ENCODE measurements at regions not wholly inside any gene's neighbourhood (a gene's known extent, or its start where the extent isn't known, plus 50 kb on each side); places are given as distances from the start of the nearest gene placed in this dataset.
"Not testable (repeated sequence)": the region's sequence is repeated elsewhere in the genome, so short reads cannot be mapped to it uniquely, and the experiment has no call there.

- TF ChIP-seq CTCF (IDR thresholded peaks at IDR 0.05; ENCODE audit: low read depth, low read length, missing control alignments) = no peak
- H3K4me3 ChIP-seq (ENCODE audit: low read depth, low read length) = no peak overlapping the region
- in situ Hi-C loops (cut with HindIII; ENCODE audit: low pct_ligation_motif_present, low sequenced_read_pairs) = no loop called here
- no peak overlapping the region for H3K27ac ChIP-seq
- H3K27me3 ChIP-seq (replicated peaks) = no peaks in the 10 kb centered on the region
- DNase-seq = no peak
- no peaks in the 10 kb centered on the region for H3K36me3 ChIP-seq (replicated peaks)
Measured at GRCh38 chr2:44071454-44072046, 75.8 kb upstream of the LRPPRC start.

GRCh38 chr2:44073667-44074066 lies 77.9 kb upstream of the LRPPRC start:
- H3K4me3 ChIP-seq (ENCODE audit: low read depth, low read length); DNase-seq; H3K27ac ChIP-seq; in situ Hi-C loops (cut with HindIII; ENCODE audit: low pct_ligation_motif_present, low sequenced_read_pairs); H3K27me3 ChIP-seq (replicated peaks); H3K36me3 ChIP-seq (replicated peaks): not testable (repeated sequence)

GRCh38 chr2:44074795-44075194 lies 79.0 kb upstream of the LRPPRC start:
- H3K4me3 ChIP-seq (ENCODE audit: low read depth, low read length); H3K36me3 ChIP-seq (replicated peaks); H3K27me3 ChIP-seq (replicated peaks); DNase-seq; in situ Hi-C loops (cut with HindIII; ENCODE audit: low pct_ligation_motif_present, low sequenced_read_pairs); H3K27ac ChIP-seq: not testable (repeated sequence)

- in situ Hi-C loops (cut with HindIII; ENCODE audit: low pct_ligation_motif_present, low sequenced_read_pairs) = no loop called here
- Histone ChIP-seq H3K27me3 (replicated peaks) (no peaks in the 10 kb centered on the region), H3K36me3 (replicated peaks) (no peaks in the 10 kb centered on the region), H3K4me3 (ENCODE audit: low read depth, low read length) (no peak overlapping the region), H3K27ac (no peak overlapping the region)
- no peak for DNase-seq
- no peak for TF ChIP-seq CTCF (IDR thresholded peaks at IDR 0.05; ENCODE audit: low read depth, low read length, missing control alignments)
Measured at GRCh38 chr2:44075541-44075940, 79.8 kb upstream of the LRPPRC start.

GRCh38 chr2:44077942-44078511 lies 82.2 kb upstream of the LRPPRC start:
- in situ Hi-C loops (cut with HindIII; ENCODE audit: low pct_ligation_motif_present, low sequenced_read_pairs) = no loop called here
- no peak for TF ChIP-seq CTCF (IDR thresholded peaks at IDR 0.05; ENCODE audit: low read depth, low read length, missing control alignments)
- no peak overlapping the region for H3K4me3 ChIP-seq (ENCODE audit: low read depth, low read length)

GRCh38 chr2:44079686-44080085 lies 83.9 kb upstream of the LRPPRC start:
- no peak overlapping the region for H3K4me3 ChIP-seq (ENCODE audit: low read depth, low read length)
- no peaks in the 10 kb centered on the region for H3K27me3 ChIP-seq (replicated peaks)
- in situ Hi-C loops (cut with HindIII; ENCODE audit: low pct_ligation_motif_present, low sequenced_read_pairs) = no loop called here
- H3K36me3 ChIP-seq (replicated peaks) = no peaks in the 10 kb centered on the region
- TF ChIP-seq CTCF (IDR thresholded peaks at IDR 0.05; ENCODE audit: low read depth, low read length, missing control alignments) = no peak
- no peak for DNase-seq
- H3K27ac ChIP-seq = no peak overlapping the region

More at GRCh38 chr2:44077942-44078511, 82.2 kb upstream of the LRPPRC start:
- Histone ChIP-seq H3K36me3 (replicated peaks) (no peaks in the 10 kb centered on the region), H3K27ac (no peak overlapping the region), H3K27me3 (replicated peaks) (no peaks in the 10 kb centered on the region)
- no peak for DNase-seq

- DNase-seq = no peak
- Histone ChIP-seq H3K36me3 (replicated peaks) (no peaks in the 10 kb centered on the region), H3K4me3 (ENCODE audit: low read depth, low read length) (no peak overlapping the region), H3K27me3 (replicated peaks) (no peaks in the 10 kb centered on the region), H3K27ac (no peak overlapping the region)
- TF ChIP-seq CTCF (IDR thresholded peaks at IDR 0.05; ENCODE audit: low read depth, low read length, missing control alignments) = no peak
- in situ Hi-C loops (cut with HindIII; ENCODE audit: low pct_ligation_motif_present, low sequenced_read_pairs) = no loop called here
Measured at GRCh38 chr2:44083054-44083453, 85.6 kb upstream of the PPM1B start.
